Activated CD4-positive, alpha-beta T cell treated with anti-CD3 and anti-CD28 coated beads for 36 hours (primary cell): ENCODE measurements at regions not wholly inside any gene's neighbourhood (a gene's known extent, or its start where the extent isn't known, plus 50 kb on each side); places are given as distances from the start of the nearest gene placed in this dataset.

Experiments used
- ATAC-seq: fragments of 200-7000 bp; cut with Tn5 transposase; one replicate; pipeline ENCODE4 v1.10.0; 2021; ENCODE audit warnings: mild to moderate bottlenecking, moderate library complexity
- CTCF ChIA-PET: fragments of 350-600 bp; sonication (Branson Sonifier 250); formaldehyde crosslinking; loops from one replicate; lab custom pipeline; 2021; ENCODE audit warnings: antibody characterized with exemption; lab: Charles Lee
- POLR2A ChIA-PET: fragments of 350-600 bp; sonication (Branson Sonifier 250); formaldehyde crosslinking; loops from one replicate; lab custom pipeline; 2021; ENCODE audit warnings: antibody characterized with exemption, inconsistent platforms; lab: Charles Lee
- DNase-seq: peaks from one replicate; pipeline ENCODE4 v3.0.0-alpha.2; 2020
- H3K27ac Mint-ChIP-seq: one replicate; pipeline ENCODE4 v1.8.0; 2021; ENCODE audit warnings: mixed read lengths
- H3K27me3 Mint-ChIP-seq: one replicate; pipeline ENCODE4 v1.8.0; 2021; ENCODE audit warnings: mixed read lengths
- H3K36me3 Mint-ChIP-seq: one replicate; pipeline ENCODE4 v1.8.0; 2021; ENCODE audit warnings: low read depth, mixed read lengths
- H3K4me1 Mint-ChIP-seq: one replicate; pipeline ENCODE4 v1.8.0; 2021; ENCODE audit warnings: mixed read lengths
- H3K4me3 Mint-ChIP-seq: one replicate; pipeline ENCODE4 v1.8.0; 2021; ENCODE audit warnings: mild to moderate bottlenecking, moderate library complexity, mixed read lengths
- H3K9me3 Mint-ChIP-seq: one replicate; pipeline ENCODE4 v1.8.0; 2021; ENCODE audit warnings: low read depth, mixed read lengths
- intact Hi-C, 2 experiments: fragments of 100-400 bp; cut with DNase I in 1 of 2; cut with micrococcal nuclease in 1 of 2; formaldehyde crosslinking; loops; one replicate each; pipeline versions ENCODE4 v1.14.2 to v1.15.1; 2022 to 2024; cut with DNase I, micrococcal nuclease

DNA sequence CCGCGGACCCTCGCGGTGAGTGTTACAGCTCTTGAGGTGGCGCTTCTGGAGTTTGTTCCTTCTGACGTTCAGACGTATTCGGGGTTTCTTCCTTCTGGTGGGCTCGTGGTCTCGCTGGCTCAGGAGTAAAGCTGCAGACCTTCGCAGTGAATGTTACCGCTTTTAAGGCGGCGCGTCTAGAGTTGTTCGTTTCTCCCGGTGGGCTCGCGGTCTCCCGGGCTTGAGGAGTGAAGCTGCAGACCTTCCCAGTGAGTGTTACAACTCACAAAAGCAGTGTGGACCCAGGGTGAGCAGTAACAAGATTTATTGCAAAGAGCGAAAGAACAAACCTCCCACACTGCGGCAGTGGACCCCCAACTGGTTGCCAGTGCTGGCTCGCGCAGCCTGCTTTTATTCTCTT is 177.1 kb downstream of the UACA start:
- ChIA-PET POLR2A (no interaction called here), CTCF (interaction anchor here (0.6 to 3.0 kb wide), 10 partner anchors 9 to 1619 kb away, joined by 3 to 19 read pairs (median 3); no protein-coding TSS in a partner anchor)
- ATAC-seq = no peak
- DNase-seq = no peak
- intact Hi-C loops = no loop called here
- no peaks in the 10 kb centered on the region for H3K9me3 Mint-ChIP-seq
- peaks cover 20% of the 10 kb centered on the region for H3K4me1 Mint-ChIP-seq
- no peak overlapping the region for H3K27ac Mint-ChIP-seq
- no peak overlapping the region for H3K4me3 Mint-ChIP-seq
- H3K36me3 Mint-ChIP-seq = no peaks in the 10 kb centered on the region
- peaks cover 13% of the 10 kb centered on the region for H3K27me3 Mint-ChIP-seq

DNA sequence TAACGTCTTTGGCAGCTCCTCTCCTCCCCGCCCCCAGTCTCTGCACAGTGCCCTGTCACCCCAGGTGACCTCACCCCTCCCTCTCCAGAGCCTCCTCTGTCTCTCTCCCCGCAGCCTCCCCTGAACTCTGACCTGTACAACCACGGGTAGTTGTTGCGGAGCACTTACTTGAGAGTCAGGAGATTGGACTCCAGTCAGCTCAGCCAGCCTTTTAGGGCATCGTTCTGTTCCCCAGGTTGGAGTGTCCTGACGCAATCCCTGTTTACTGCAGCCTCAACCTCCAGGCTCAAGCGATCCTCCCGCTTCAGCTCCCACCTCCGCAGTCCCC is 177.7 kb downstream of the UACA start:
- no peaks in the 10 kb centered on the region for H3K36me3 Mint-ChIP-seq
- H3K4me1 Mint-ChIP-seq = peaks cover 20% of the 10 kb centered on the region
- H3K4me3 Mint-ChIP-seq = peak overlapping the region; percentile 41
- intact Hi-C loops = loop anchor here in 1 of 2 experiments (1.0 kb wide), 2 partner anchors 26 to 1107 kb away; no protein-coding TSS in a partner anchor
- peak; percentile 74 for ATAC-seq
- POLR2A ChIA-PET = no interaction called here
- DNase-seq = peak; percentile 55
- CTCF ChIA-PET = interaction anchor here (0.7 to 3.0 kb wide), 11 partner anchors 9 to 1619 kb away, joined by 3 to 19 read pairs (median 3); no protein-coding TSS in a partner anchor
- no peaks in the 10 kb centered on the region for H3K9me3 Mint-ChIP-seq
- peaks cover 13% of the 10 kb centered on the region for H3K27me3 Mint-ChIP-seq
- no peak overlapping the region for H3K27ac Mint-ChIP-seq

- POLR2A ChIA-PET = no interaction called here
- DNase-seq = peak; percentile 75
- Mint-ChIP-seq H3K4me3 (peak overlapping the region; percentile 41), H3K27me3 (peaks cover 13% of the 10 kb centered on the region), H3K9me3 (no peaks in the 10 kb centered on the region), H3K36me3 (no peaks in the 10 kb centered on the region), H3K27ac (no peak overlapping the region), H3K4me1 (peaks cover 20% of the 10 kb centered on the region)
- ATAC-seq = peak; percentile 86
- intact Hi-C loops = loop anchor here in 1 of 2 experiments (1.0 kb wide), 2 partner anchors 26 to 1107 kb away; no protein-coding TSS in a partner anchor
- CTCF ChIA-PET = interaction anchor here (0.7 to 3.0 kb wide), 10 partner anchors 9 to 322 kb away, joined by 3 to 19 read pairs (median 4); no protein-coding TSS in a partner anchor
Observed at GRCh38 chr15:70584838-70585706, 178.3 kb downstream of the UACA start.

DNA sequence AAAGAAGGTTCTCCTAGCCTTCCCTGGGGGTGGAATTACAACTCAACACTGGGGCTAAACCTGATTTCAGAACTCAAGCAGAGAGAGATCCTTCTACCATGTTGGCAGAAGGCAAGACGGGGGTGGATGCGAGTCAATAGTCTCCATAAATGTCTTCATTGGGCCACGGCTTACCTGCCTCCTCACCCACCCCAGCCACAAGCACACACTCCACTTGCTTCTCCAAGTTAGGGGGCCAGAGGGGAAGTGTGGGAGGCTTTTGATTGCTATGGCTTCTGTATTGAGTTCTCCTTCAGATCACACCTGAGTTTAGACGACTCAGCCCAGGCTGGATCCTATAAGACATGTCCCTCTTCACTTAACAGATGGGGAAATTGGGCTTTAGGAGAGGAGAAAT is 178.9 kb downstream of the UACA start:
- no peak for ATAC-seq
- POLR2A ChIA-PET = no interaction called here
- DNase-seq = no peak
- H3K9me3 Mint-ChIP-seq = no peaks in the 10 kb centered on the region
- intact Hi-C loops = no loop called here
- H3K27ac Mint-ChIP-seq = no peak overlapping the region
- no peak overlapping the region for H3K4me3 Mint-ChIP-seq
- no peaks in the 10 kb centered on the region for H3K36me3 Mint-ChIP-seq
- H3K27me3 Mint-ChIP-seq = peaks cover 13% of the 10 kb centered on the region
- H3K4me1 Mint-ChIP-seq = peaks cover 20% of the 10 kb centered on the region
- CTCF ChIA-PET = interaction anchor here (0.7 to 3.0 kb wide), 3 partner anchors 14 to 321 kb away, joined by 3 to 19 read pairs (median 7); no protein-coding TSS in a partner anchor

DNA sequence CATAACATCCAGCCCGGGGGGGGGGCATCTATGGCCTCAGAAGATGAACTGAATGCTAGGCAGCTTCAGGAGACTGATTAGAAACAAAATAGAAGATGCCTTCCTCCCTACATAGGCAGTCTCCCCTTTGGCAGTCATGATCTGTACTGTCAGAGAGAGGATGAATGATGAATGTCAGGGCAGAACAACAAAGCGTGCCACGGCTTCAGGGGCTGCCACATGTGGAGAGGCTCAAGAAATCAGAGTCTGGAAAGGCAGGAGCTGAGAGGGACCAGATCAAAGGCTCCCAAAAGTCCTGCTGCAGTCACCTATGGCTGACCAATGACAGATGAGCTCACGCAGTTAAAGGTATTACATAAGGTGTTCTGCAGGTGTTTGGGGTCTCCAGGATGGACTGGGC is 180.4 kb downstream of the UACA start:
- Mint-ChIP-seq H3K9me3 (no peaks in the 10 kb centered on the region), H3K27me3 (peaks cover 8% of the 10 kb centered on the region), H3K4me3 (no peak overlapping the region), H3K4me1 (peaks cover 13% of the 10 kb centered on the region), H3K36me3 (no peaks in the 10 kb centered on the region), H3K27ac (no peak overlapping the region)
- no peak for ATAC-seq
- CTCF ChIA-PET = interaction anchor here (1.0 kb wide), 1 partner anchor 23 kb away, joined by 3 read pairs; no protein-coding TSS in a partner anchor
- intact Hi-C loops = no loop called here
- POLR2A ChIA-PET = no interaction called here
- DNase-seq = no peak

- Mint-ChIP-seq H3K27ac (no peak overlapping the region), H3K27me3 (peaks cover 6% of the 10 kb centered on the region), H3K9me3 (no peaks in the 10 kb centered on the region), H3K4me1 (peaks cover 13% of the 10 kb centered on the region), H3K4me3 (no peak overlapping the region), H3K36me3 (no peaks in the 10 kb centered on the region)
- ATAC-seq (no peak), DNase-seq (no peak)
- ChIA-PET CTCF (interaction anchor here (1.0 kb wide), 1 partner anchor 23 kb away, joined by 3 read pairs; no protein-coding TSS in a partner anchor), POLR2A (no interaction called here)
- intact Hi-C loops = no loop called here
Observed at GRCh38 chr15:70582143-70582945, 181.0 kb downstream of the UACA start.

- ChIA-PET CTCF (interaction anchor here (0.6 to 1.5 kb wide), 3 partner anchors 99 to 1103 kb away, joined by 3 to 4 read pairs (median 4); no protein-coding TSS in a partner anchor), POLR2A (no interaction called here)
- ATAC-seq (no peak), DNase-seq (no peak)
- Mint-ChIP-seq H3K4me1 (peaks cover 13% of the 10 kb centered on the region), H3K27me3 (no peaks in the 10 kb centered on the region), H3K4me3 (no peak overlapping the region), H3K27ac (no peak overlapping the region), H3K36me3 (no peaks in the 10 kb centered on the region), H3K9me3 (no peaks in the 10 kb centered on the region)
- intact Hi-C loops = no loop called here
Observed at GRCh38 chr15:70580958-70581357, 182.4 kb downstream of the UACA start.

GRCh38 chr15:70580286-70580685 is 183.1 kb downstream of the UACA start:
- no peak for DNase-seq
- peaks cover 13% of the 10 kb centered on the region for H3K4me1 Mint-ChIP-seq
- POLR2A ChIA-PET = no interaction called here
- intact Hi-C loops = no loop called here
- H3K27me3 Mint-ChIP-seq = no peaks in the 10 kb centered on the region
- ATAC-seq = no peak
- CTCF ChIA-PET = interaction anchor here (1.5 kb wide), 1 partner anchor 1102 kb away, joined by 4 read pairs; no protein-coding TSS in a partner anchor
- H3K36me3 Mint-ChIP-seq = no peaks in the 10 kb centered on the region
- H3K4me3 Mint-ChIP-seq = no peak overlapping the region
- no peaks in the 10 kb centered on the region for H3K9me3 Mint-ChIP-seq
- H3K27ac Mint-ChIP-seq = no peak overlapping the region

GRCh38 chr15:70579766-70580165 is 183.6 kb downstream of the UACA start:
- POLR2A ChIA-PET = no interaction called here
- no peaks in the 10 kb centered on the region for H3K36me3 Mint-ChIP-seq
- DNase-seq (no peak), ATAC-seq (no peak)
- no peaks in the 10 kb centered on the region for H3K27me3 Mint-ChIP-seq
- CTCF ChIA-PET = no interaction called here
- H3K4me1 Mint-ChIP-seq = peaks cover 13% of the 10 kb centered on the region
- intact Hi-C loops = no loop called here
- H3K9me3 Mint-ChIP-seq = no peaks in the 10 kb centered on the region
- no peak overlapping the region for H3K4me3 Mint-ChIP-seq
- H3K27ac Mint-ChIP-seq = no peak overlapping the region

GRCh38 chr15:70578196-70578595 is 185.2 kb downstream of the UACA start:
- H3K9me3 Mint-ChIP-seq = peaks cover 5% of the 10 kb centered on the region
- POLR2A ChIA-PET = interaction anchor here (0.6 kb wide), 1 partner anchor 12 kb away, joined by 3 read pairs; no protein-coding TSS in a partner anchor
- no peaks in the 10 kb centered on the region for H3K36me3 Mint-ChIP-seq
- H3K4me3 Mint-ChIP-seq = no peak overlapping the region
- no peaks in the 10 kb centered on the region for H3K27me3 Mint-ChIP-seq
- DNase-seq (no peak), ATAC-seq (no peak)
- intact Hi-C loops = no loop called here
- CTCF ChIA-PET = no interaction called here
- no peak overlapping the region for H3K27ac Mint-ChIP-seq
- H3K4me1 Mint-ChIP-seq = peaks cover 8% of the 10 kb centered on the region

DNA sequence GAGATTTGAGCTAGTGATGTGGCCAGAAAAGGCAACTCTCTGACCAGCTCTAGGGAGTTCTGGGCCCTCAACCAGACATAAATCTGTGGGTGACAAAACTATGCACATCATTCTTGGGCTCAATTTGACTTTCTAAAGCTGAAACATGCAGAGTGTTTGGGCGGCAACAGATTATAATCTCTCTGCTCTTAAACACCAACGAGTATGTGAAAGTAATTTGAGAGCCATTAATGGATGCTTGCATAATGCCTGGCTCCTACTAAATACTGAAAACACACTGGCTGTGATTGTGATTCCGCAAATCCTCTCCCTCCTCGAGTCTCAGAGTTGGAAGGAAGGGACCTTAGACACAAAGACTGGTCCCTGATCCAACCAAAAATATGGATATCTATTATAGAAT is 186.7 kb downstream of the UACA start:
- intact Hi-C loops = no loop called here
- Mint-ChIP-seq H3K27me3 (no peaks in the 10 kb centered on the region), H3K27ac (no peak overlapping the region), H3K36me3 (no peaks in the 10 kb centered on the region), H3K9me3 (peaks cover 5% of the 10 kb centered on the region), H3K4me3 (no peak overlapping the region), H3K4me1 (peaks cover 8% of the 10 kb centered on the region)
- DNase-seq = no peak
- ChIA-PET POLR2A (no interaction called here), CTCF (interaction anchor here (0.8 kb wide), 1 partner anchor 9 kb away, joined by 3 read pairs; no protein-coding TSS in a partner anchor)
- ATAC-seq = no peak
